GM18867 (cell line): ENCODE measurements at regions not wholly inside any gene's neighbourhood (a gene's known extent, or its start where the extent isn't known, plus 50 kb on each side); places are given as distances from the start of the nearest gene placed in this dataset.

Experiments used
- ATAC-seq: cut with Tn5 transposase; IDR thresholded peaks from one replicate; pipeline ENCODE4 v1.9.1; 2021; ENCODE audit warnings: mild to moderate bottlenecking, moderate library complexity; ENCODE audit not compliant: unreplicated experiment

GRCh38 chr11:122186439-122187080 lies 70.5 kb upstream of the BLID start:
- ATAC-seq, result no peak

GRCh38 chr11:122183933-122184332 lies 67.9 kb upstream of the BLID start:
- ATAC-seq, result no peak

GRCh38 chr11:122181893-122182292 lies 65.9 kb upstream of the BLID start:
- ATAC-seq, result no peak

GRCh38 chr11:122181372-122181771 lies 65.4 kb upstream of the BLID start:
- ATAC-seq, result no peak

GRCh38 chr11:122179961-122180834 lies 64.2 kb upstream of the BLID start:
- no peak for ATAC-seq

- ATAC-seq, result no peak
Observed at GRCh38 chr11:122178795-122179194, 62.8 kb upstream of the BLID start.

- no peak for ATAC-seq
Observed at GRCh38 chr11:122177238-122177637, 61.2 kb upstream of the BLID start.

- no peak for ATAC-seq
Observed at GRCh38 chr11:122176651-122177050, 60.6 kb upstream of the BLID start.

GRCh38 chr11:122175306-122175705 lies 59.3 kb upstream of the BLID start:
- ATAC-seq, result no peak

GRCh38 chr11:122173587-122173986 lies 57.6 kb upstream of the BLID start:
- ATAC-seq, result no peak

GRCh38 chr11:122173074-122173450 lies 57.0 kb upstream of the BLID start:
- no peak for ATAC-seq

- no peak for ATAC-seq
Observed at GRCh38 chr11:122172352-122173073, 56.5 kb upstream of the BLID start.

- no peak for ATAC-seq
Observed at GRCh38 chr11:122170815-122171475, 54.9 kb upstream of the BLID start.

GRCh38 chr11:122168218-122168617 lies 52.2 kb upstream of the BLID start:
- ATAC-seq, result no peak

- ATAC-seq, result no peak
Observed at GRCh38 chr11:122167100-122167499, 51.1 kb upstream of the BLID start.

- ATAC-seq, result no peak
Observed at GRCh38 chr11:122165607-122166371, 49.8 kb upstream of the BLID start.
